ENCODE measurements at regions not wholly inside any gene's neighbourhood (a gene's known extent, or its start where the extent isn't known, plus 50 kb on each side); places are given as distances from the start of the nearest gene placed in this dataset.

DNA sequence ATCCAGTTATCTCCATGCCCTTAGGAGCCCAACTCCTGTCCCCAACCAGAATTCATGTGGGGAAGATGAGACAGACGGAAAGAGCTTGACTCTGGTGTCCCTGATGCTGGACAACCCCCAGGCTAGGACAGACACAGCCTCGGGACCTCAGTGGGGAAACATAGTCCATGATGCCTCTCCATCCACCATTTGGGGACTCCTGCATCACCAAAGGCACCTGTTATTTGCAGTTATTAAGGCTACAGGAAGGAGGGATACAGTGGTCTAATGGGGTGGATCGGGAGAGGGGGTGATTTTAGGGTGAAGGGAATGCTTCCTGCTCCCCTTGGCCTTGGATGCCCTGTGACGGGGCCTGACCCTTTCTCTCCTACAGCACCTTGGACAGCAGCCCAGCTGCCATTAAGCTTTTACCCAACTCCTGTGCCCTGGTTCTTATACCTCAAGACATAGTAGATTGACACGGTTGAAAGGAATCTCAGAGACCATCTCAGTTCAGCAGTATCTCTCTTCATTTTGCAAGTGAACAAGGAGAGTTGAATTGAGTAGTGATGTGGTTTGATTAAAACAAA is 111.6 kb downstream of the MATN1 start:
- no peaks in the 10 kb centered on the region for H3K79me2 ChIP-seq (ENCODE audit: insufficient read depth, low read length)
- no peak for TF ChIP-seq EZH2 (IDR thresholded peaks at IDR 0.05; ENCODE audit: insufficient read depth, low read length)
- TF ChIP-seq, protein P1, sequence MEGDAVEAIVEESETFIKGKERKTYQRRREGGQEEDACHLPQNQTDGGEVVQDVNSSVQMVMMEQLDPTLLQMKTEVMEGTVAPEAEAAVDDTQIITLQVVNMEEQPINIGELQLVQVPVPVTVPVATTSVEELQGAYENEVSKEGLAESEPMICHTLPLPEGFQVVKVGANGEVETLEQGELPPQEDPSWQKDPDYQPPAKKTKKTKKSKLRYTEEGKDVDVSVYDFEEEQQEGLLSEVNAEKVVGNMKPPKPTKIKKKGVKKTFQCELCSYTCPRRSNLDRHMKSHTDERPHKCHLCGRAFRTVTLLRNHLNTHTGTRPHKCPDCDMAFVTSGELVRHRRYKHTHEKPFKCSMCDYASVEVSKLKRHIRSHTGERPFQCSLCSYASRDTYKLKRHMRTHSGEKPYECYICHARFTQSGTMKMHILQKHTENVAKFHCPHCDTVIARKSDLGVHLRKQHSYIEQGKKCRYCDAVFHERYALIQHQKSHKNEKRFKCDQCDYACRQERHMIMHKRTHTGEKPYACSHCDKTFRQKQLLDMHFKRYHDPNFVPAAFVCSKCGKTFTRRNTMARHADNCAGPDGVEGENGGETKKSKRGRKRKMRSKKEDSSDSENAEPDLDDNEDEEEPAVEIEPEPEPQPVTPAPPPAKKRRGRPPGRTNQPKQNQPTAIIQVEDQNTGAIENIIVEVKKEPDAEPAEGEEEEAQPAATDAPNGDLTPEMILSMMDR (IDR thresholded peaks at IDR 0.05; ENCODE audit: insufficient read depth, low read depth, low read length): no peak
- H3K27me3 Mint-ChIP-seq (ENCODE audit: low read depth, unreplicated experiment): peaks cover 53% of the 10 kb centered on the region
- H3K9ac ChIP-seq (ENCODE audit: low read length): no peak overlapping the region
- H2AFZ ChIP-seq (ENCODE audit: low read depth, low read length): no peak overlapping the region
- H3K9me3 ChIP-seq (ENCODE audit: insufficient read depth, low read depth, low read length): no peaks in the 10 kb centered on the region
- H3K27ac ChIP-seq (ENCODE audit: low read depth, low read length): no peak overlapping the region
- peaks cover 3% of the 10 kb centered on the region for H3K9me3 Mint-ChIP-seq (ENCODE audit: unreplicated experiment)
- no peak for DNase-seq (ENCODE audit: low read depth)
- FAIRE-seq: no peak
- H3K4me3 ChIP-seq (ENCODE audit: insufficient read depth, low read depth, low read length): no peak overlapping the region
- H3K36me3 ChIP-seq (ENCODE audit: insufficient read depth, low read length): no peaks in the 10 kb centered on the region
- H3K27ac Mint-ChIP-seq (ENCODE audit: unreplicated experiment): no peak overlapping the region
- no peak overlapping the region for H3K4me2 ChIP-seq (ENCODE audit: low read length)
- peaks cover 4% of the 10 kb centered on the region for H3K27me3 ChIP-seq (ENCODE audit: insufficient read depth, low read length)
- no peaks in the 10 kb centered on the region for H3K4me1 Mint-ChIP-seq (ENCODE audit: low read depth, unreplicated experiment)
- H3K36me3 Mint-ChIP-seq (ENCODE audit: low read depth, unreplicated experiment): no peaks in the 10 kb centered on the region
- H4K20me1 ChIP-seq (ENCODE audit: insufficient read depth, low read length): no peaks in the 10 kb centered on the region
- no peaks in the 10 kb centered on the region for H3K4me1 ChIP-seq (ENCODE audit: insufficient read depth, low read length)
- no peak overlapping the region for H3K4me3 Mint-ChIP-seq (ENCODE audit: unreplicated experiment)

DNA sequence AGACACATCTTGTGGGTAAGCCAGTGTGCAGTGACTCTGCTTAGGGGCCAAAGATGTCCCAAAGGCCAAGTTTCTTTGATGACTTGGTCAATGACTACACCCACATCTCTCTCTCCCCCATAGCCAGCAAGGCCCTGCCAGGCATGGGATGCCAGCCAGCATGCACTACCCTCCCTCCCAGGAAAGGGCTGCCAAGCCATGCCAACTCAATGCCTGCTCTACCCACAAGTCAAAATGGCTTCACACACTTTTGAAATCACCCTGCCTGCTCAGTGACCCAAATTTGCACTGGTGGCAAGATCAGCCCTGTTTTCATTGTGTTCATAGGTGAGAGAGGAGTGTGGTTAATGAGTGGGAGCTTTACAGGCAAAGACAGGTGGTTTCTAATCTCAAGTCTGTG is 112.5 kb downstream of the MATN1 start:
- no peak overlapping the region for H3K4me3 Mint-ChIP-seq (ENCODE audit: unreplicated experiment)
- H3K9me3 ChIP-seq (ENCODE audit: insufficient read depth, low read depth, low read length): no peaks in the 10 kb centered on the region
- no peak overlapping the region for H2AFZ ChIP-seq (ENCODE audit: low read depth, low read length)
- peaks cover 4% of the 10 kb centered on the region for H3K27me3 ChIP-seq (ENCODE audit: insufficient read depth, low read length)
- DNase-seq (ENCODE audit: low read depth): no peak
- FAIRE-seq: no peak
- no peaks in the 10 kb centered on the region for H4K20me1 ChIP-seq (ENCODE audit: insufficient read depth, low read length)
- no peaks in the 10 kb centered on the region for H3K36me3 ChIP-seq (ENCODE audit: insufficient read depth, low read length)
- no peaks in the 10 kb centered on the region for H3K4me1 Mint-ChIP-seq (ENCODE audit: low read depth, unreplicated experiment)
- peaks cover 3% of the 10 kb centered on the region for H3K9me3 Mint-ChIP-seq (ENCODE audit: unreplicated experiment)
- TF ChIP-seq, protein P1 (IDR thresholded peaks at IDR 0.05; ENCODE audit: insufficient read depth, low read depth, low read length): no peak
- no peak for TF ChIP-seq EZH2 (IDR thresholded peaks at IDR 0.05; ENCODE audit: insufficient read depth, low read length)
- no peak overlapping the region for H3K4me2 ChIP-seq (ENCODE audit: low read length)
- H3K9ac ChIP-seq (ENCODE audit: low read length): no peak overlapping the region
- no peak overlapping the region for H3K27ac Mint-ChIP-seq (ENCODE audit: unreplicated experiment)
- H3K79me2 ChIP-seq (ENCODE audit: insufficient read depth, low read length): no peaks in the 10 kb centered on the region
- no peak overlapping the region for H3K4me3 ChIP-seq (ENCODE audit: insufficient read depth, low read depth, low read length)
- no peaks in the 10 kb centered on the region for H3K4me1 ChIP-seq (ENCODE audit: insufficient read depth, low read length)
- no peaks in the 10 kb centered on the region for H3K36me3 Mint-ChIP-seq (ENCODE audit: low read depth, unreplicated experiment)
- H3K27me3 Mint-ChIP-seq (ENCODE audit: low read depth, unreplicated experiment): peaks cover 51% of the 10 kb centered on the region
- H3K27ac ChIP-seq (ENCODE audit: low read depth, low read length): no peak overlapping the region

DNA sequence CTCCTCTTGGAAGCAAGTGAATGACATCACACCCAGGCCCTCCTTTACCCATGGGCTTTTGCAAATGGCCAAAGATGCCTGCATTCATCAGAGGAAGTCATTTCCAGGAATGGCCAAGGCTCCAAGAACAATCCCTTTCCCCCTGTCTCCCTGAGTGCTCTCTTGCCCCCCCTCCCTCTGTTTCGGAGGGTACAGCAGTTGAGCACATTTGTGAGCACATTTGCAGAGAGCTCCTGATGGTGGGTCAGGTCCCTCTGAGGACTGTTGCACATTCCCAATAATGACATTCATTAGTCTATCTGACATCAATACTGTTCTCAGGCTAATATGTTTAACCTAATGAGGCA is 113.4 kb downstream of the MATN1 start:
- no peak for DNase-seq (ENCODE audit: low read depth)
- Mint-ChIP-seq H3K36me3 (ENCODE audit: low read depth, unreplicated experiment) (no peaks in the 10 kb centered on the region), H3K9me3 (ENCODE audit: unreplicated experiment) (peaks cover 3% of the 10 kb centered on the region), H3K4me1 (ENCODE audit: low read depth, unreplicated experiment) (no peaks in the 10 kb centered on the region), H3K27me3 (ENCODE audit: low read depth, unreplicated experiment) (peaks cover 56% of the 10 kb centered on the region), H3K27ac (ENCODE audit: unreplicated experiment) (no peak overlapping the region), H3K4me3 (ENCODE audit: unreplicated experiment) (no peak overlapping the region)
- Histone ChIP-seq H3K9ac (ENCODE audit: low read length) (no peak overlapping the region), H4K20me1 (ENCODE audit: insufficient read depth, low read length) (no peaks in the 10 kb centered on the region), H2AFZ (ENCODE audit: low read depth, low read length) (no peak overlapping the region), H3K4me3 (ENCODE audit: insufficient read depth, low read depth, low read length) (no peak overlapping the region), H3K79me2 (ENCODE audit: insufficient read depth, low read length) (no peaks in the 10 kb centered on the region), H3K4me2 (ENCODE audit: low read length) (no peak overlapping the region), H3K4me1 (ENCODE audit: insufficient read depth, low read length) (no peaks in the 10 kb centered on the region), H3K36me3 (ENCODE audit: insufficient read depth, low read length) (no peaks in the 10 kb centered on the region), H3K27me3 (ENCODE audit: insufficient read depth, low read length) (peaks cover 4% of the 10 kb centered on the region), H3K9me3 (ENCODE audit: insufficient read depth, low read depth, low read length) (no peaks in the 10 kb centered on the region), H3K27ac (ENCODE audit: low read depth, low read length) (no peak overlapping the region)
- TF ChIP-seq EZH2 (IDR thresholded peaks at IDR 0.05; ENCODE audit: insufficient read depth, low read length): no peak
- TF ChIP-seq, protein P1 (IDR thresholded peaks at IDR 0.05; ENCODE audit: insufficient read depth, low read depth, low read length): no peak
- no peak for FAIRE-seq
